Stimulated activated CD4-positive, alpha-beta T cell treated with anti-CD3 and anti-CD28 coated beads, Interleukin-12 subunit alpha, Interleukin-12 subunit beta, amount 100 ng/mL, for 48 hours (primary cell): ENCODE measurements at regions not wholly inside any gene's neighbourhood (a gene's known extent, or its start where the extent isn't known, plus 50 kb on each side); places are given as distances from the start of the nearest gene placed in this dataset.
A peak's percentile ranks its signal among the peaks of the same experiment; 100 is the strongest.
"Not testable (repeated sequence)": the region's sequence is repeated elsewhere in the genome, so short reads cannot be mapped to it uniquely, and the experiment has no call there.

Experiments
- DNase-seq, 3 donors: peaks; one replicate each; pipeline ENCODE4 v3.0.0-alpha.2; 2020; ENCODE audit warnings: low read depth in 2 of 3, low spot score in 1 of 3

- no peak for DNase-seq
These were observed 166.2 kb upstream of the RFC3 start for GRCh38 chr13:33651766-33652165.

- DNase-seq = no peak
These were observed 160.7 kb upstream of the RFC3 start for GRCh38 chr13:33657274-33657673.

GRCh38 chr13:33659466-33659865 is 158.5 kb upstream of the RFC3 start:
- no peak for DNase-seq

- no peak for DNase-seq
These were observed 158.1 kb upstream of the RFC3 start for GRCh38 chr13:33659894-33660293.

- no peak for DNase-seq
These were observed 155.6 kb upstream of the RFC3 start for GRCh38 chr13:33662392-33662791.

GRCh38 chr13:33665626-33666175 is 152.2 kb upstream of the RFC3 start:
- no peak for DNase-seq

GRCh38 chr13:33671560-33671959 is 146.4 kb upstream of the RFC3 start:
- no peak for DNase-seq

- not testable (repeated sequence) for DNase-seq
These were observed 145.9 kb upstream of the RFC3 start for GRCh38 chr13:33672022-33672421.

- DNase-seq = peak in 2 of 3 donors; percentile 7
These were observed 141.6 kb upstream of the RFC3 start for GRCh38 chr13:33676045-33676989.

GRCh38 chr13:33677215-33677614 is 140.7 kb upstream of the RFC3 start:
- DNase-seq = no peak

GRCh38 chr13:33678084-33678483 is 139.9 kb upstream of the RFC3 start:
- DNase-seq = no peak

GRCh38 chr13:33678906-33679657 is 138.9 kb upstream of the RFC3 start:
- peak; percentile 53 to 75 (median 72) for DNase-seq

- no peak for DNase-seq
These were observed 138.3 kb upstream of the RFC3 start for GRCh38 chr13:33679658-33680012.

GRCh38 chr13:33682020-33682564 is 135.9 kb upstream of the RFC3 start:
- DNase-seq = no peak

GRCh38 chr13:33682646-33683045 is 135.3 kb upstream of the RFC3 start:
- DNase-seq = not testable (repeated sequence)

GRCh38 chr13:33683376-33683775 is 134.6 kb upstream of the RFC3 start:
- no peak for DNase-seq

- DNase-seq = no peak
These were observed 133.1 kb upstream of the RFC3 start for GRCh38 chr13:33684874-33685273.

GRCh38 chr13:33686772-33687480 is 131.0 kb upstream of the RFC3 start:
- DNase-seq = no peak

- no peak for DNase-seq
These were observed 127.6 kb upstream of the RFC3 start for GRCh38 chr13:33690354-33690753.

GRCh38 chr13:33691980-33692379 is 126.0 kb upstream of the RFC3 start:
- no peak for DNase-seq

GRCh38 chr13:33692531-33692930 is 125.4 kb upstream of the RFC3 start:
- DNase-seq = no peak
